ACC112 (cell line): ENCODE measurements at regions not wholly inside any gene's neighbourhood (a gene's known extent, or its start where the extent isn't known, plus 50 kb on each side); places are given as distances from the start of the nearest gene placed in this dataset.

Experiments
- H2AFZ ChIP-seq: fragments of 200-600 bp; sonication (generic); one replicate; pipeline ENCODE4 v1.6.0; 2017; ENCODE audit warnings: antibody characterized with exemption, low read length; ENCODE audit not compliant: unreplicated experiment
- H3K27ac ChIP-seq: fragments of 200-600 bp; sonication (generic); 2 replicates; pipeline ENCODE4 v1.5.1; 2014; ENCODE audit warnings: low read depth, mild to moderate bottlenecking, antibody characterized with exemption, low read length, moderate library complexity
- H3K27me3 ChIP-seq: fragments of 200-600 bp; sonication (generic); 2 replicates; pipeline ENCODE4 v1.6.1; 2014; ENCODE audit warnings: mild to moderate bottlenecking, antibody characterized with exemption, low read length, moderate library complexity, mixed read lengths; ENCODE audit not compliant: insufficient read depth
- H3K36me3 ChIP-seq: fragments of 200-600 bp; sonication (generic); 2 replicates; pipeline ENCODE4 v1.6.1; 2016; ENCODE audit warnings: mild to moderate bottlenecking, antibody characterized with exemption, low read length, moderate library complexity, mixed read lengths; ENCODE audit not compliant: insufficient read depth
- H3K4me1 ChIP-seq: fragments of 200-600 bp; sonication (generic); one replicate; pipeline ENCODE4 v1.6.1; 2016; ENCODE audit warnings: low read length, mixed read lengths; ENCODE audit not compliant: insufficient read depth, unreplicated experiment, control insufficient read depth
- H3K4me3 ChIP-seq: fragments of 200-600 bp; sonication (generic); 2 replicates; pipeline ENCODE4 v1.5.1; 2014; ENCODE audit warnings: mild to moderate bottlenecking, low read depth, low read length
- H3K79me2 ChIP-seq: fragments of 200-600 bp; sonication (generic); one replicate; pipeline ENCODE4 v1.6.0; 2016; ENCODE audit warnings: low read length; ENCODE audit not compliant: control insufficient read depth, unreplicated experiment, insufficient read depth

GRCh38 chr9:73014011-73014410 is 61.2 kb upstream of the ALDH1A1 start:
- peaks cover 5% of the 10 kb centered on the region; the same call in 1 of the 2 replicates for H3K36me3 ChIP-seq
- no peaks in the 10 kb centered on the region for H3K27me3 ChIP-seq
- no peaks in the 10 kb centered on the region for H3K79me2 ChIP-seq
- H3K4me3 ChIP-seq = peak overlapping the region; percentile 44
- H3K4me1 ChIP-seq = peaks cover 9% of the 10 kb centered on the region
- H3K27ac ChIP-seq = peak overlapping the region; percentile 24; the same call in 1 of the 2 replicates
- peak overlapping the region; percentile 70 for H2AFZ ChIP-seq

GRCh38 chr9:73011956-73012355 is 59.1 kb upstream of the ALDH1A1 start:
- Histone ChIP-seq H3K36me3 (no peaks in the 10 kb centered on the region), H3K4me1 (peaks cover 9% of the 10 kb centered on the region), H3K4me3 (peak overlapping the region; percentile 49), H3K27ac (peak overlapping the region; percentile 82), H3K79me2 (no peaks in the 10 kb centered on the region), H2AFZ (peak overlapping the region; percentile 24), H3K27me3 (no peaks in the 10 kb centered on the region)

GRCh38 chr9:73011181-73011750 is 58.4 kb upstream of the ALDH1A1 start:
- no peaks in the 10 kb centered on the region for H3K79me2 ChIP-seq
- no peaks in the 10 kb centered on the region for H3K36me3 ChIP-seq
- peaks cover 9% of the 10 kb centered on the region for H3K4me1 ChIP-seq
- peak overlapping the region; percentile 24 for H2AFZ ChIP-seq
- H3K4me3 ChIP-seq = peak overlapping the region; percentile 49; the same call in 1 of the 2 replicates
- peak overlapping the region; percentile 82 for H3K27ac ChIP-seq
- H3K27me3 ChIP-seq = no peaks in the 10 kb centered on the region

GRCh38 chr9:73009649-73010288 is 56.9 kb upstream of the ALDH1A1 start:
- Histone ChIP-seq H3K36me3 (no peaks in the 10 kb centered on the region), H3K4me1 (peaks cover 9% of the 10 kb centered on the region), H3K4me3 (no peak overlapping the region), H2AFZ (no peak overlapping the region), H3K79me2 (no peaks in the 10 kb centered on the region), H3K27ac (no peak overlapping the region), H3K27me3 (no peaks in the 10 kb centered on the region)

GRCh38 chr9:73007966-73008672 is 55.3 kb upstream of the ALDH1A1 start:
- Histone ChIP-seq H3K79me2 (no peaks in the 10 kb centered on the region), H2AFZ (no peak overlapping the region), H3K27me3 (no peaks in the 10 kb centered on the region), H3K36me3 (no peaks in the 10 kb centered on the region), H3K4me1 (peaks cover 9% of the 10 kb centered on the region), H3K4me3 (no peak overlapping the region), H3K27ac (no peak overlapping the region)

GRCh38 chr9:73006986-73007385 is 54.1 kb upstream of the ALDH1A1 start:
- H3K27ac ChIP-seq = no peak overlapping the region
- H3K4me1 ChIP-seq = peaks cover 6% of the 10 kb centered on the region
- no peak overlapping the region for H3K4me3 ChIP-seq
- no peak overlapping the region for H2AFZ ChIP-seq
- H3K79me2 ChIP-seq = no peaks in the 10 kb centered on the region
- no peaks in the 10 kb centered on the region for H3K27me3 ChIP-seq
- H3K36me3 ChIP-seq = no peaks in the 10 kb centered on the region
